Lower lobe of right lung (tissue), 2 donors: ENCODE measurements at regions not wholly inside any gene's neighbourhood (a gene's known extent, or its start where the extent isn't known, plus 50 kb on each side); places are given as distances from the start of the nearest gene placed in this dataset.

Source experiments
- ATAC-seq, 2 donors: fragments of 200-7000 bp; cut with Tn5 transposase; one replicate each; pipeline ENCODE4 v1.9.1; 2020 to 2022; ENCODE audit warnings: mild to moderate bottlenecking in 2 of 2, moderate library complexity in 2 of 2
- DNase-seq: peaks from one replicate; pipeline ENCODE4 v3.0.0-alpha.2; 2020
- H3K27ac ChIP-seq: fragments of 200-600 bp; one replicate; pipeline ENCODE4 v1.8.0; 2022
- H3K27me3 ChIP-seq: fragments of 200-600 bp; one replicate; pipeline ENCODE4 v1.8.0; 2022; ENCODE audit warnings: low read depth
- H3K36me3 ChIP-seq: fragments of 200-600 bp; one replicate; pipeline ENCODE4 v1.8.0; 2022; ENCODE audit warnings: mild to moderate bottlenecking
- H3K4me1 ChIP-seq: fragments of 200-600 bp; one replicate; pipeline ENCODE4 v1.8.0; 2022
- H3K4me3 ChIP-seq: fragments of 200-600 bp; one replicate; pipeline ENCODE4 v1.8.0; 2022; ENCODE audit warnings: mild to moderate bottlenecking
- H3K9me3 ChIP-seq: fragments of 200-600 bp; one replicate; pipeline ENCODE4 v1.8.0; 2022
- CTCF ChIP-seq: fragments of 200-600 bp; IDR thresholded peaks from one replicate; pipeline ENCODE4 v1.8.0; 2022; ENCODE audit warnings: antibody characterized with exemption, mild to moderate bottlenecking
- intact Hi-C: fragments of 100-400 bp; cut with DNase I; formaldehyde crosslinking; loops from one replicate; pipeline ENCODE4 v1.11.0; 2022
- donor health status: DM: no; HTN: yes; CAD: no; lungs with severe emphysema.

- TF ChIP-seq CTCF, result no peak
- H3K36me3 ChIP-seq, result no peaks in the 10 kb centered on the region
- no peaks in the 10 kb centered on the region for H3K9me3 ChIP-seq
- no peak overlapping the region for H3K27ac ChIP-seq
- no peak for DNase-seq
- ATAC-seq, result no peak
- H3K4me3 ChIP-seq, result no peak overlapping the region
- intact Hi-C loops, result no loop called here
- no peaks in the 10 kb centered on the region for H3K4me1 ChIP-seq
- no peaks in the 10 kb centered on the region for H3K27me3 ChIP-seq
Measured at GRCh38 chr2:34991508-34992274, 1363.9 kb upstream of the CRIM1 start.

- Histone ChIP-seq H3K36me3 (no peaks in the 10 kb centered on the region), H3K4me3 (no peak overlapping the region), H3K4me1 (no peaks in the 10 kb centered on the region), H3K27ac (no peak overlapping the region), H3K9me3 (no peaks in the 10 kb centered on the region), H3K27me3 (no peaks in the 10 kb centered on the region)
- intact Hi-C loops, result no loop called here
- ATAC-seq, result no peak
- DNase-seq, result no peak
- no peak for TF ChIP-seq CTCF
Measured at GRCh38 chr2:34985474-34985873, 1370.1 kb upstream of the CRIM1 start.

GRCh38 chr2:34980689-34981088 is 1374.9 kb upstream of the CRIM1 start:
- TF ChIP-seq CTCF, result no peak
- DNase-seq (no peak), ATAC-seq (no peak)
- H3K4me1 ChIP-seq, result no peaks in the 10 kb centered on the region
- intact Hi-C loops, result no loop called here
- no peak overlapping the region for H3K27ac ChIP-seq
- no peak overlapping the region for H3K4me3 ChIP-seq
- H3K9me3 ChIP-seq, result no peaks in the 10 kb centered on the region
- H3K27me3 ChIP-seq, result no peaks in the 10 kb centered on the region
- no peaks in the 10 kb centered on the region for H3K36me3 ChIP-seq

- DNase-seq, result no peak
- intact Hi-C loops, result no loop called here
- Histone ChIP-seq H3K4me1 (no peaks in the 10 kb centered on the region), H3K9me3 (no peaks in the 10 kb centered on the region), H3K36me3 (no peaks in the 10 kb centered on the region), H3K4me3 (no peak overlapping the region), H3K27me3 (no peaks in the 10 kb centered on the region), H3K27ac (no peak overlapping the region)
- no peak for ATAC-seq
- no peak for TF ChIP-seq CTCF
Measured at GRCh38 chr2:34979148-34979547, 1376.4 kb upstream of the CRIM1 start.

- ATAC-seq (no peak), DNase-seq (no peak)
- H3K27me3 ChIP-seq, result no peaks in the 10 kb centered on the region
- no peaks in the 10 kb centered on the region for H3K9me3 ChIP-seq
- no peaks in the 10 kb centered on the region for H3K4me1 ChIP-seq
- no peak overlapping the region for H3K27ac ChIP-seq
- no peak overlapping the region for H3K4me3 ChIP-seq
- intact Hi-C loops, result no loop called here
- TF ChIP-seq CTCF, result no peak
- H3K36me3 ChIP-seq, result no peaks in the 10 kb centered on the region
Measured at GRCh38 chr2:34961822-34962221, 1362.7 kb upstream of the FAM98A start.
